ENCODE measurements at regions not wholly inside any gene's neighbourhood (a gene's known extent, or its start where the extent isn't known, plus 50 kb on each side); places are given as distances from the start of the nearest gene placed in this dataset.
A peak's percentile ranks its signal among the peaks of the same experiment; 100 is the strongest.

DNA sequence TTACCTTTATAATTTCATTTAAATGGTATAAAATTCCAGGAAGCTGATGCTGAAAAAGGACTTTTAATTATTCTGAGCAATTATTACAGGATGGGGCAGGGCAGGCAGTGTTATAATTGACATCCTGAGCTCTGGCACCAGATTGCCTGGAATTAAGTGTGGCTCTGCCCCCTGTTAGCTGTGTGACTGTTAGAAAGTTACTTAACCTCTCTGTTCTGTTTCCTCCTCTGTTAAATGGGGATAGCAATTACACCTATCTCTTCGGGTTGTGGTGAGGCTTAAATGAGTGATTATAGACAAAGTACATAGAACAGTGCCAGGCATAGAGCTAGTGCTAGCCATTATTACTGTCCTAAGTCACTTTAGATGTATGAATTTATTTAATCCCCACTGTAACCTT is 327.3 kb downstream of the SMAD2 start:
- DNase-seq (ENCODE audit: low read depth in 3 of 3, low spot score in 2 of 3): no peak

- DNase-seq (ENCODE audit: low read depth in 3 of 3, low spot score in 2 of 3): no peak
Measured at GRCh38 chr18:47602273-47602897, 328.1 kb downstream of the SMAD2 start.

DNA sequence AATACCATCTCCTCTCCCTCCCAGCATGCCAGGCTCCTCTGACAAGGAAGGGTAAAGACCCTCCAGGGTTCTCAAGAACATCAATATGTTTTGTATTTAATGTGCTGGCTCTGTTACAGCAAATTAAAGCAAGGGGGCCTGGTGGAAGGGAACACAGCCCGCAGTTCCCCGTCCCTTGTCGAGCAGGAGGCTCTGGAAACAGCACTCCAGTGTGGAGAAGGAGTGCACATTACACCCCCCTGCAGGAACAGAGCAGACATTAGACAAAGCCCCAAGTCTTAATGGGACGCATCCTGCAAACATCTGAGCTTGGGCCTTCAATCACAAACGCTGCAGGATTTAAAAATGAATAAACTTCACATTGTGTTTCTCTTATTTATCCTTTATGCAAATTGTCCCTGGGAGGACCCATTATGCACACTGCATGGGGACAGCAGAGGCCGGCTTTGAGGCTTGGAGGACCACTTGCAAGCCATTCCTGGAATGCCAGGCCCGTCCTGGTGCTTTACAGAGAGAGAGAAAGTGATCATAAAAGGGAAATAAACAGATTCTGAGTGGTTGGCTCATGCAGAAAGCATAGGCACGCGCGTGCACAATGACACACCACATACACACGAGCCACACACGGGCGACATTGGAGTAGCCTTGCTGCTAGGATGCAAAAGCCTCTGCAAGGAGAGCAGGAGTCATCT is 328.7 kb downstream of the SMAD2 start:
- no peak for DNase-seq (ENCODE audit: low read depth in 3 of 3, low spot score in 2 of 3)

- DNase-seq (ENCODE audit: low read depth in 3 of 3, low spot score in 2 of 3): no peak
Measured at GRCh38 chr18:47595831-47596501, 334.5 kb downstream of the SMAD2 start.

DNA sequence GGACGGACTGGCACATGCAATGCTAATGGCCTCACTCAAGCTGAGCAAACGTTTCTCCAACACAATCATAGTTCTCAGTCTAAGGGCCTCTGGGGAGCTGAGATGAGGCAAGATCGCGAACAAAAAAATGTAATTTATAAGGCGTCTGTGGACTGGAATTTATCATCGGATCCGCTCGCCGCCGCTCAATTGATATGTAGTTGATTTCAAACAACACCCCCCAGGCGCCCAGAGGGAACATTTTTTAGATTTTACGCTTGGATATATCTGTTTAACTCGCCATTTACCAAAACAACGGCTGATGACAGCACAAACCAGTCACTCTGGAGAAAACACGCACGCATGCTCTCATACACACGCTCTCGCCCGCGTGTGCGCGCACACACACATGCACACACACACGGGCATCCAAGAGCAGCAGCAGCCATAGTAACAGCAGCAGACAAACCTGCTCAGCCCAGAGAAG is 335.8 kb downstream of the SMAD2 start:
- DNase-seq (ENCODE audit: low read depth in 3 of 3, low spot score in 2 of 3): no peak

DNA sequence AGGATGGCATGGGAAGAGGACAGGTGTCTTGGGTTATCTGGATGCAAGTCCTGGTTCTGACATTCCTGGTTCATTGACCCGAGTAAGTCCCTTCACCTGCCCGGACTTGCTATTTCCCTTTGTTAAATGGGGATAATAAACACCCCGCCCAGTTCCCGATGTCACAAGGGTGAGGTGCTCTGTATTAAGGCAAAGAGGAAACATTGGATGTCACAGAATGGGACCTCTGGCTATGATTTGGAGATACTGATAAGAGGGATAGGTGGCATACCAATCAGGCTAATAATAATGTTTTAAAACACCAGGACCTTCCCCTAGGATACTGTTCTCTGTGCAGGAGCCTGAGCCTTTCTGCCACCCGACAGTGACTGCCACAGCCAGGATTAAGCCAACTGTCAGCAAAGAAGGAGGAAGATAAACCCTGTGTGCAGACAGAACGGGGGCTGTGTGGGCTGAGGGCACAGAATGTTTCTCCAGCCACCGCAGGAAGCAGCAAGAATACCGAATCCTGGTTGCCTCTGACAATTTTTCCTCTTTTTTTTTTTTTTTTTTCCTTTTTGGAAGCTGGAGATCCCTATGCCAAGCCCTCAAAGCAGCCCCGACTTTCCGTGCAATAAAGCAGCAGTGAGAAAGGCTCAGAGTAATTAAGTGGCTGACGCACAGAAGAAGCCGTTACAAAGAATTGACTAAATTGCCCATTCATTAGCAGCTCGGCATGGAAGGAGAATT is 336.6 kb downstream of the SMAD2 start:
- no peak for DNase-seq (ENCODE audit: low read depth in 3 of 3, low spot score in 2 of 3)

DNA sequence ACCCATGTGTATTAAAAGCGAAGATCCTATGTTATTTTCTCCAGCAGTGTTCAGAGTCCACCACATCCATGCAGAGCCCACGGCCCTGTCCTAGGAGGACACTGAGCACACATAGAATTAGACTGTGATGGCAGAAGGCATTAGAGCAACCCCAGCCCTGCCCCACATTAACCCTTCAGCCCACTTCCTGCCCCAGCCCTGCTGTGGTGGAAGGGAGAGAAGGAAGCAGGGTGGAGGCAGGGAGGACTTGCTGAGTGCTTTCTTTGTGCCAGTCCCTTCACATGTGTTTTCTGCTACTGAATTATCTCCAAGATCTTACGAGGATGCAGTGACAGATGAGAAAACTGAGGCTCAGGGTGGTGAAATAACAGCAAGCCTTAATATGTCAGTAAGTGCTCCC is 339.0 kb downstream of the SMAD2 start:
- no peak for DNase-seq (ENCODE audit: low read depth in 3 of 3, low spot score in 2 of 3)

DNA sequence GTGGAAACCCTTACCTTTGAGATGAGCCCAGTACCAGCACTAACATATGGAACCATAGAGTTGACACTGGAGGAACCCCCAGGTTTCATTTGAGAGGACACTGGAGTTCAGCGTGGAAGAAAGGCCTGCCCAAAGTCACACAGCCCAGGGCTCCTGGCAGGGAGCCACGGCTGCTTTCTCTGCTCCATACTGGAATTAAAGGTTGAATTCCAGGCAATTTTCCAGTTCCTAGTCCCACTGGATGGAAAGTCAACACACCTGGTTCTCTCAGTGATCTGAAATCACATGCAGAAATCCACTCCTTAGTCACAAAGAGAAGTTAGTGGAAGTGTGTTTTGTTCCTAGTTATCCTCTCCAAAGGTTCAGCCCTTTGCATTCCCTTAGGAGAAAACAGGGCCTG is 336.1 kb upstream of the SKOR2 start:
- DNase-seq (ENCODE audit: low read depth in 3 of 3, low spot score in 2 of 3): no peak

DNA sequence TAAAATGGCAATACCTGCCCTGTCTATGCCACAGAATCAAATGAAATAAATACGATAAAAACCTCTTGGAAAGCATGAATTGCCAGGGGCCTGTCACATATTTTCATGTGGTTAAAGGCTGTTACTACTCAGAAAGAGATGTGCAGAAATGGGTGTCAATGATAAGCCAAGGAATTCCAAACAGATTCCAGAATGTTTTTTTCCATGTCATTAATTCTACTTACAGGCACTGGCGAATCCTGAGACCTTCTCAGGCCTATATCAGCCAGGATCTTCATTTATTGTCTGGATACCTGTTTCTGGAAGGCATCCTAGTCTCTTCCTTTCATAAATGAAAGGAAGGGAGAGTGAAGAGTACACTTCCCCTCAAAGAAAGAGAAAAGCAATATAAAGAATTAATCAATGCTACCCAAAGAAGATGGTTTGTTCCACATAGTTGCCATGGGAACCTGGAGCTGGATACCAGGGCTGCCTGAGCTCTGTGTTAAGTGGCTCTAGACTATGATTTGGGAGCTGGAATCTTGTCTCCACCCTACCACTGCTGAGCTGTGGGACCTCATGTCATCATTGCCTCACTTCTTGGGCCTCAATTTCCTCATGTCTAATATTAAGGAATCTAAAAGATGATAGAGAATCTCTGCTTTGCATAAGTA is 335.1 kb upstream of the SKOR2 start:
- DNase-seq (ENCODE audit: low read depth in 3 of 3, low spot score in 2 of 3): no peak

- no peak for DNase-seq (ENCODE audit: low read depth in 3 of 3, low spot score in 2 of 3)
Measured at GRCh38 chr18:47585914-47586313, 334.5 kb upstream of the SKOR2 start.

DNA sequence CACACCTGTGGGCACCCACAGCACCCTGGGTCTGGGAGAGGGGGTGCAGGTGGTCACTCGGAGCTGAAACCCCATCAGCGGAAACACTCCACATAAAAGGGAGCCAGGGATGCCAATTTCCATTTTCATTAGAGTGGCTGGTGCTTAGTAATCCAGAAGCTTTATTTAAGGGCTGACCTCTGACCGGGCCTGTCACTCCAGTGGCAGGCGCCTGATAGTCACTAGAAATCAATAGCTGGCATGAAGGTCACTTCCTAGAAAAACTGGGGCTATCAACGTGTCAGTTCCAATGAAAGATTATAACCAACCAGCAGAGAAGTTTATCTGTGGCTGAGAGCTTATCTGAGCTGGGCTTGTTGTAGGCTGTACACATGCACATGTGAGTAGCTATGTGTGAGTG is 333.7 kb upstream of the SKOR2 start:
- DNase-seq (ENCODE audit: low read depth in 3 of 3, low spot score in 2 of 3): no peak

- peak in 1 of 3 donors; percentile 29 for DNase-seq (ENCODE audit: low read depth in 3 of 3, low spot score in 2 of 3)
Measured at GRCh38 chr18:47582093-47582492, 330.6 kb upstream of the SKOR2 start.

DNA sequence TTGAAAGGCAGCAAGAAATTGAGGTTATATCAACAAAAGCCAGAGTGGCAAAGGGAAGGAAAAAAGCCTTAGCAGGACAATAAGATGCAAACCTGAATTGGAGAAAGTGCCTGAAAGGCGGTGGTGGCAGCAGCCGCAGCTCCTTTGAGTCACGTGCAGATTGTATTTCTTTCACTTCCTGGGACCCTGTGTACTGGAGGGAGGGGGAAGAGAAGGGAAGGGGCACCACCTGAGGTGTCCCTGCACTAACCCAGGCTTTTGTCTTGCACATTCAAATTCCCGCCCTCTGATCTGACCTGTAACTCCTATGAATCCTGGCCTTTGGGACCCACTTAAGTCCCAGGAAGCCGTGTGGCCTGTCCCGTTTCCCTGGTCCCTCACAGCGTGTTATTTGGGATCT is 326.1 kb upstream of the SKOR2 start:
- no peak for DNase-seq (ENCODE audit: low read depth in 3 of 3, low spot score in 2 of 3)

- no peak for DNase-seq (ENCODE audit: low read depth in 3 of 3, low spot score in 2 of 3)
Measured at GRCh38 chr18:47574966-47575365, 323.5 kb upstream of the SKOR2 start.

GRCh38 chr18:47571957-47572356 is 320.5 kb upstream of the SKOR2 start:
- DNase-seq (ENCODE audit: low read depth in 3 of 3, low spot score in 2 of 3): no peak

DNA sequence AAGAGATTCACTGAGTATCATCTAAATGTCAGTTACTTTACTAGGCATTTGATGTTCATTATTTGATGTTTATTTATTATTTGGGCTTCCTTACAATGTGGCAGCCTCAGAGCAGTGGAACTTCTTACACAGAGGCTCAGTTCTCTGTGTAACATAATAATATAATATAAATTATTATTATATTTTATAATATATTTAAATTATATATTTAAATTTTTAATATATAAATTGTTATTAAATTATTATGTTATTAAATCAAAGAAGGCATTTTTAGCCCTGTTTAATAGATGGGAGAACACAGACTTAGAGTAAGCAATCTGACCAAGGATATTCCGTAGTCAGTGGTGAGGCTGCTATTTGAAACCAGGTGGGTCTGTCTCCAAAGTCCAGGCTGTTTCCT is 315.3 kb upstream of the SKOR2 start:
- no peak for DNase-seq (ENCODE audit: low read depth in 3 of 3, low spot score in 2 of 3)

DNA sequence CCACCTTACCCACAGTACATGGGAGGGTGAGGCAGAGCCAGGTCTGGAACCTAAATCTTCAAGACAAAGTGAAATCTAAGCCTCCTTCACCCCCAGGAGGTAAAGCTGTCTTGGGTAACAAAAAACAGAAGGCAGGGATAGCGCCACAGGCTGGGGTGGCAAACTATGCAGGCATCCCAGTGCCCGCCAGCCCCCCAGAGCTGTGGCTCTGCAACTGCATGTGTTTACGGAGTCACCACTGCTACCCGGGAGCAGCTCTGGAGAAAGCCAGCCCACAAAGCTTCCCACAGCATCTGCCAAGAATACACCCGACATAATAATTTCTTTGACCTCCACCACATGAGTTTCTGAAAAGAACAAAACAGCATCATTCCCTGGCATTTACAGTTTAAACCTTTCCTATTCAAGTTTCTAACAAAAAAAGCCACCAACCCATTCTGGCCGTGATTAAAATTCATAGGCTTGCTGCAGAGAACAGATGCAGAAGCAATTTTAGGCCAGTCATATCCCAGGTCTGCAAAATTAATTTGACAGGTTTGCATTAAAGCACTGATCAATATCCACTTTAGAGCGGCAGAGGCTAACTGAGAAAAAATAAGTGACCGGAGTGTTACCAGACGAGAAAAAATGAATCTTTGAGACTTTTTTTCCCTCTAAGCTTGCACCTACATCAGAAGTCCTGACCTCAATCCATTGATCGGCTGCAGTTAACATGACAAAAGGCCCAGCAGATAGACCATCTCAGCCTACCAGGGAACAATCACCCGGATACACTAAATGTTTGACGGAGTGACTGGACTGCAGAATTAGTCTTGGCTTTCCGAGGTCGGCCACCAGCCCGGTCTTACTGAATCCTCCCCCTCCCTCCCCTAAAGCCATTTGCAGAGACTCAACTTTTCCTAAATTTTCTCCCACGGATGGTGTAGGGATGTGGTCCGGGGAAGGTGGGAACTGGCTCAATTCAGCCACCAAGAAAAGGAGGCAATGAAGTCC is 309.6 kb upstream of the SKOR2 start:
- DNase-seq (ENCODE audit: low read depth in 3 of 3, low spot score in 2 of 3): no peak

- no peak for DNase-seq (ENCODE audit: low read depth in 3 of 3, low spot score in 2 of 3)
Measured at GRCh38 chr18:47558110-47558750, 306.8 kb upstream of the SKOR2 start.

- no peak for DNase-seq (ENCODE audit: low read depth in 3 of 3, low spot score in 2 of 3)
Measured at GRCh38 chr18:47557160-47557559, 305.7 kb upstream of the SKOR2 start.
